GM12875 (cell line): ENCODE measurements at regions not wholly inside any gene's neighbourhood (a gene's known extent, or its start where the extent isn't known, plus 50 kb on each side); places are given as distances from the start of the nearest gene placed in this dataset.
"Not testable (repeated sequence)": the region's sequence is repeated elsewhere in the genome, so short reads cannot be mapped to it uniquely, and the experiment has no call there.

Source experiments
- H3K4me3 ChIP-seq: one replicate; pipeline ENCODE4 v1.5.1; 2011; ENCODE audit warnings: low read depth, low read length, control low read depth
- TF ChIP-seq, protein P1 (sequence below): IDR thresholded peaks from 2 replicates; pipeline ENCODE4 v1.5.1; 2011; ENCODE audit warnings: low read depth, mild to moderate bottlenecking, control low read depth, inconsistent platforms, low read length, moderate library complexity, borderline replicate concordance; ENCODE audit not compliant: insufficient read depth

DNA sequence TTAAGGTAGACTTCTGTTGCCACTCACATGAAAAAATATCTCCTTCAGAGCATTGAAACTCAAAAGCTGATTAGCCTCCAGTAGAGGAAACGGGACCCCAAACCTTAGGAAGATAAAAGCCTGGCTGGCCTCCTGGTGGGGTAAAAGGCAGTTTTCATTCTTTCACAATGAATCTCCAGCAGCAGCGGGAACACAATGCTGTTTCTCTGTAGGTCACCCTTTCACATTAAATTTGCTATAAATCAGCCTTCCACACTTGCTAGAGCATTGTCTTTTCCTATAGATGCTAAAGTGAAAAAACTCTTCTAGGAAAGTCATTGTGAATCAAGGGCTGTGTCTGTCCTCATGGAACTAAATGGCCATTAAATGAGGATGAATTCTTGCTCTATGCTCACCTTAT, 207.3 kb upstream of the MAGEB2 start:
- no peak overlapping the region for H3K4me3 ChIP-seq
- TF ChIP-seq, protein P1, sequence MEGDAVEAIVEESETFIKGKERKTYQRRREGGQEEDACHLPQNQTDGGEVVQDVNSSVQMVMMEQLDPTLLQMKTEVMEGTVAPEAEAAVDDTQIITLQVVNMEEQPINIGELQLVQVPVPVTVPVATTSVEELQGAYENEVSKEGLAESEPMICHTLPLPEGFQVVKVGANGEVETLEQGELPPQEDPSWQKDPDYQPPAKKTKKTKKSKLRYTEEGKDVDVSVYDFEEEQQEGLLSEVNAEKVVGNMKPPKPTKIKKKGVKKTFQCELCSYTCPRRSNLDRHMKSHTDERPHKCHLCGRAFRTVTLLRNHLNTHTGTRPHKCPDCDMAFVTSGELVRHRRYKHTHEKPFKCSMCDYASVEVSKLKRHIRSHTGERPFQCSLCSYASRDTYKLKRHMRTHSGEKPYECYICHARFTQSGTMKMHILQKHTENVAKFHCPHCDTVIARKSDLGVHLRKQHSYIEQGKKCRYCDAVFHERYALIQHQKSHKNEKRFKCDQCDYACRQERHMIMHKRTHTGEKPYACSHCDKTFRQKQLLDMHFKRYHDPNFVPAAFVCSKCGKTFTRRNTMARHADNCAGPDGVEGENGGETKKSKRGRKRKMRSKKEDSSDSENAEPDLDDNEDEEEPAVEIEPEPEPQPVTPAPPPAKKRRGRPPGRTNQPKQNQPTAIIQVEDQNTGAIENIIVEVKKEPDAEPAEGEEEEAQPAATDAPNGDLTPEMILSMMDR, result no peak

DNA sequence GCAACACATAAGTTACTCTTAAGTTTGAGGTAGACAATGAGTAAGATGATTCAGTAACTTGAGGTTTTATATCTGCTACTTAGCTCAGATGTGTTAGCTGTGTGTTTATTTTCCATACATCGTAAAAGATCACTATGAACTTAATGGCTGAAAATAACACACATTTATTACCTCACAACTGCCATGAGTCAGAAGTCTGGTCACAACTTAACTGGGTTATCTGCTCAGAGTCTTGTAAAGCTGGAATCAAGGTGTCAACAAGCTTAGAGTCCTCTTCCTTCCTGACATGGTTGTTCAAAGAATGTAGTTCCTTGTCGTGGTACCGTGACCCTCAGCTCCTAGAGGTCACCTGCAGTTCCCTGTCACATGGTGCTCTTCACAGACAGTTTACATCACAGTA, 204.9 kb upstream of the MAGEB2 start:
- TF ChIP-seq, protein P1, result no peak
- H3K4me3 ChIP-seq, result no peak overlapping the region

DNA sequence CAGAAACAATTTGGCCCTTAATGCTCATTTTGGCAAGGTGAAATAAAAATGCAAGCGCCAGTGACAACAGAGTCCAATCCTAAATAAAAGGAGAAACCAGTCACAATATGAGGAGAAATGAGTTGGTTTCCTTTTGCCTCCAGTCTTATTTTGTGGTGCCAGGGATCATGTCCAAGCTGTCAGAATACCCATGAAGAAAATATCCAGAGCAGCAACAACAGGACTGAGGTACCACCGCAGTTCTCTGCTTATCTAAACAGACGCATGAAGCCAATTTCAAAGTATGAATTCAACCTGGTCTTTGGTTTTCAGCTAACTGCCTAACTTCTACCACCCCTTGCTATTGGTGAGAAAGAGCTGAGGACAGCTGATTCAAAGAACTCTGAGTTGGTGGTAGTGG, 199.9 kb upstream of the MAGEB2 start:
- TF ChIP-seq, protein P1, result no peak

DNA sequence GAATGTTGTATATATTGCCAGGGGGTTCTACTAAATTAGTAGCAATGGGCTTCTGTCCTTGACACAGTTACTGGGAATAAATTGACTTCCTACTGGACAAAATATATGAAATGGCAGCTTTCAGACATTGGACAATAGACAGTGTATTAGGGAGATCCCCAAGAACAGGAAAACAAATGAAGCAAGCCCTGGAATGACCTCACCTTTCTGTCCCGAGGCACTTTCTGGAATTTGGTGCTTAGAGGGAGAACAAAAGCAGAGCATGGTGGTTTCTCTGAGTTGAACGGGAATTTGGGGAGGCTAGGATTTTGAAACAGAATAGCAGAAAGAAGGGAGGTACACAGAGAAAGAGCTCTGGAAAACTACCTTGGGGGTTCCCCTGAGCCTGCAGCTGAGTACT, 187.7 kb upstream of the MAGEB2 start:
- TF ChIP-seq, protein P1, result no peak
- H3K4me3 ChIP-seq, result no peak overlapping the region

More for the DNA sequence above, 199.9 kb upstream of the MAGEB2 start:
- no peak overlapping the region for H3K4me3 ChIP-seq

DNA sequence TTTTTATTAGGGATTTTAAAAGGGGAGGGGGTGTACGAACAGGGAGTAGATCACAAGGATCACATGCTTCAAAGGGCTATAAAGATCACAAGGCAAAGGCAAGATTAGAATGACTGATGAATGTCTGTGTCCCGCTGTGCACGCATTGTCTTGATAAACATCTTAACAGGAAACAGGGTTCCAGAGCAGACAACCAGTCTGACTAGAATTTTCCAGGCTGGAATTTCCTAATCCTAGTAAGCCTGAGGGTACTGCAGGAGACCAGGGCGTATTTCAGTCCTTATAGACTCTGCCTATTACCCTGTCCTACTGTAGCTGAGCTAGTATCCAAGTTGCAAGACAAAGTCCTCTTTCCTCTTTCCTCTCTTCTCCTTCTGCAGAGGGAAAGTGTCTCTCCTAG, 179.0 kb upstream of the MAGEB2 start:
- not testable (repeated sequence) for H3K4me3 ChIP-seq

DNA sequence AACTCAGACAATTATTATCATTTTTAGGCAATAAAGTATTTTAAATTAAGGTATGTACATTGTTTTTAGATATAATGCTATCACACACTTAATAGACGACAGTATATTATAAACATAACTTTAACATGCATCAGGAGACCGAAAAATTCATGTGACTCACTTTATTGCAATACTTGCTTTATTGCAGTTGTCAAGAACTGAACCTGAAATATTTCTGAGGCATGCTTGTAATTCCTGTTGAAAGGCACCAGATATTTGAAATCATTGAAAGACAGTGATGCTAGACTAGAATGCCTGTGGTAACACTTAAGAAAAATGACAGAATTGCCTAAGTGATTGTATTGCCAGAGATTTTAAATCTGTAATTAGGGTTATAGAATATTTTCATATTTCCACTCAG, 175.6 kb upstream of the MAGEB2 start:
- TF ChIP-seq, protein P1, result no peak
- no peak overlapping the region for H3K4me3 ChIP-seq

DNA sequence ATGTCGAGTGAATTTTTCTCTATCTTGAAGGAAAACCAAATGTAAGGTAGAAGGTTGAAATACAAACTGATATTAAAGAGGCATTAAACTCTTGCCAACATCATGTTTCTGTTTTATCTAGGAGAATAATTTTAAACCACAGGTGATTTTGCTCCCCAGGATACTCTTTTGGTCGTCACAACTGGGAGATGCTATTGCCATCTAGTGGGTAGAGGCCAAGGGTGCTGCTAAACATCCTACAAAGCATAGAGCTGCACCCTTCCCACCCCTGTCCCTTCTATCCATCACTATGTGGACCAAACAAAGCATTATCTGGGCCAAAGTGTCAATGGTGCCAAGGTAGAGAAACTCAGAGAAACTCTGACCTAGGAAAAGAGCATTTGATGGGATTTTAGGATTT, 154.6 kb upstream of the MAGEB2 start:
- TF ChIP-seq, protein P1, result peak; percentile 50; the same call in 1 of the 2 replicates
- no peak overlapping the region for H3K4me3 ChIP-seq

DNA sequence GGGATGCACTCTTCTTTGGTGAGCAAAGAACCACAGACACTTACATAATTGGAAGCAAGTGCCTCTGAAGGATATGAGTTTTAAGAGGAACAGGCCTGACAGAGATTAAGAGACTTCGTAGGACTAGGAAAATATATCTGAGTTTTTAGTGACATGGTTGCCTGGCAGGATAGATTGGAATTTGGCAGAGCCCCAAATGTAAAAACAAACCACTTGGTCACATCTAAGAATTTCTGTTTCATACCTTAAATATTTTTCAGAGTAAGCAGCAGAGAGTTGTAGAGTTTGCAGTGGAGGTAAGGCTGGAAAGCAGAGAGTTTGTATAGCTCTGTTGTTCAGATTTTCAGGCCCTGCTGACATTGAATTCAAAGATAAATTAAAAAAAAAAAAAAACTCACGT, 150.1 kb upstream of the MAGEB2 start:
- H3K4me3 ChIP-seq, result no peak overlapping the region
- TF ChIP-seq, protein P1, result no peak
